ENCODE measurements at regions not wholly inside any gene's neighbourhood (a gene's known extent, or its start where the extent isn't known, plus 50 kb on each side); places are given as distances from the start of the nearest gene placed in this dataset.

DNA sequence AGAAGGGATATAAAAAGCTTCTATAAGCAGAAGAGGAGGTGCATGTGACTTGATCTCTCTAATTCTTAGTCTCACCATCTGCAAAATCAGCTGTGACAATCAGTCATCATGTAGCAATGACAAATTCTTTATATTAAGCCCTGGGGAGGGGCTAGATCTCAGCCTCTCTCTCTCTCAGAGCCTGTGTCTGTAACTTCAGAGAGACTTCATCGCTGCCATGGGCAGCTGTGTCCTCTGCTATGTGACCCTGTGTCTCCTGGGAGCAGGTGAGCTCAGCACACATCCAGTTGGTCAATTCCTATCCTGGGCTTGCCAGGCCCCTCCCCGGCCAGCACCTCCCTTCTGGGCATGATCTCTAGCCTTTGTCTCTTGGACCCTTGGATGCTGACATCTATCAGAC, 109.6 kb downstream of the ANKRD18B start:
- H3K27me3 ChIP-seq (ENCODE audit: control insufficient read depth, insufficient read depth, low read length): peaks cover 18% of the 10 kb centered on the region
- TF ChIP-seq EZH2 (IDR thresholded peaks at IDR 0.05; ENCODE audit: low read length, missing control alignments): no peak
- TF ChIP-seq, protein P1, sequence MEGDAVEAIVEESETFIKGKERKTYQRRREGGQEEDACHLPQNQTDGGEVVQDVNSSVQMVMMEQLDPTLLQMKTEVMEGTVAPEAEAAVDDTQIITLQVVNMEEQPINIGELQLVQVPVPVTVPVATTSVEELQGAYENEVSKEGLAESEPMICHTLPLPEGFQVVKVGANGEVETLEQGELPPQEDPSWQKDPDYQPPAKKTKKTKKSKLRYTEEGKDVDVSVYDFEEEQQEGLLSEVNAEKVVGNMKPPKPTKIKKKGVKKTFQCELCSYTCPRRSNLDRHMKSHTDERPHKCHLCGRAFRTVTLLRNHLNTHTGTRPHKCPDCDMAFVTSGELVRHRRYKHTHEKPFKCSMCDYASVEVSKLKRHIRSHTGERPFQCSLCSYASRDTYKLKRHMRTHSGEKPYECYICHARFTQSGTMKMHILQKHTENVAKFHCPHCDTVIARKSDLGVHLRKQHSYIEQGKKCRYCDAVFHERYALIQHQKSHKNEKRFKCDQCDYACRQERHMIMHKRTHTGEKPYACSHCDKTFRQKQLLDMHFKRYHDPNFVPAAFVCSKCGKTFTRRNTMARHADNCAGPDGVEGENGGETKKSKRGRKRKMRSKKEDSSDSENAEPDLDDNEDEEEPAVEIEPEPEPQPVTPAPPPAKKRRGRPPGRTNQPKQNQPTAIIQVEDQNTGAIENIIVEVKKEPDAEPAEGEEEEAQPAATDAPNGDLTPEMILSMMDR (conservative IDR thresholded peaks at IDR 0.05 in 1 of 2, IDR thresholded peaks at IDR 0.05 in 1 of 2; ENCODE audit: low read depth in 1 of 2, low read length in 2 of 2): no peak

DNA sequence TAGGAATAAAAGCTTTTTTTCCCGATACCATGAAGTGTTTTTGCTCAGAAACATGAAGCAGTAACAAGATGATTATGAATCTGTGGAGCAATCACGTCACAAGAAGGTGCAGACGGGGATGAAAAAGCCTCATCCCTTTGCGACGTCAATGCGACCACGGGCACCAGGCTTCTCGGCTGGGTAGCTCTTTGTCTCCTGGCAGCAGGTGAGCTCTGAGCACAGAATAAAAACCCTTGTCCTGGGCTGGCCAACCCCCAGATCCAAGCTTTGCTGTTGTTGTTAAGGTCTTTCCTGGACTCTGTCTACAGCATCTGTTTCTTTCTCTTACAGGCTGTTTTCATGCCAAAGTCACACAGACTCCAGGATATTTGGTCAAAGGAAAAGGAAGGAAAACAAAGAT, 113.8 kb downstream of the ANKRD18B start:
- Histone ChIP-seq H3K4me1 (ENCODE audit: control insufficient read depth, extremely low read depth, insufficient read depth, low read length) (no peaks in the 10 kb centered on the region), H3K9ac (ENCODE audit: insufficient read depth, low read length) (no peak overlapping the region), H3K4me3 (replicated peaks in 1 of 4; ENCODE audit: control extremely low read depth in 1 of 4, insufficient read depth in 1 of 4, low read depth in 3 of 4, low read length in 4 of 4) (no peak overlapping the region), H3K79me2 (ENCODE audit: control insufficient read depth, insufficient read depth, low read length) (no peaks in the 10 kb centered on the region), H3K27me3 (ENCODE audit: control insufficient read depth, insufficient read depth, low read length) (peaks cover 16% of the 10 kb centered on the region), H2AFZ (ENCODE audit: low read length) (no peak overlapping the region), H3K27ac (ENCODE audit: insufficient read depth, low read length) (no peak overlapping the region), H4K20me1 (ENCODE audit: control insufficient read depth, extremely low read depth, insufficient read depth, low read length) (no peaks in the 10 kb centered on the region), H3K4me2 (ENCODE audit: extremely low read depth, insufficient read depth, low read length) (no peak overlapping the region), H3K9me3 (ENCODE audit: control insufficient read depth, insufficient read depth, low read depth, low read length) (no peaks in the 10 kb centered on the region), H3K36me3 (ENCODE audit: control insufficient read depth, insufficient read depth, low read length) (no peaks in the 10 kb centered on the region)
- TF ChIP-seq EZH2 (IDR thresholded peaks at IDR 0.05; ENCODE audit: low read length, missing control alignments): no peak
- TF ChIP-seq, protein P1 (conservative IDR thresholded peaks at IDR 0.05 in 1 of 2, IDR thresholded peaks at IDR 0.05 in 1 of 2; ENCODE audit: low read depth in 1 of 2, low read length in 2 of 2): no peak
- no peak for DNase-seq (ENCODE audit: low read depth in 2 of 2)

More for the DNA sequence above, 109.6 kb downstream of the ANKRD18B start:
- Histone ChIP-seq H3K9me3 (ENCODE audit: control insufficient read depth, insufficient read depth, low read depth, low read length) (no peaks in the 10 kb centered on the region), H2AFZ (ENCODE audit: low read length) (no peak overlapping the region), H3K36me3 (ENCODE audit: control insufficient read depth, insufficient read depth, low read length) (no peaks in the 10 kb centered on the region), H3K79me2 (ENCODE audit: control insufficient read depth, insufficient read depth, low read length) (no peaks in the 10 kb centered on the region), H4K20me1 (ENCODE audit: control insufficient read depth, extremely low read depth, insufficient read depth, low read length) (no peaks in the 10 kb centered on the region), H3K4me1 (ENCODE audit: control insufficient read depth, extremely low read depth, insufficient read depth, low read length) (no peaks in the 10 kb centered on the region), H3K4me2 (ENCODE audit: extremely low read depth, insufficient read depth, low read length) (no peak overlapping the region), H3K9ac (ENCODE audit: insufficient read depth, low read length) (no peak overlapping the region), H3K4me3 (replicated peaks in 1 of 4; ENCODE audit: control extremely low read depth in 1 of 4, insufficient read depth in 1 of 4, low read depth in 3 of 4, low read length in 4 of 4) (no peak overlapping the region), H3K27ac (ENCODE audit: insufficient read depth, low read length) (no peak overlapping the region)
- no peak for DNase-seq (ENCODE audit: low read depth in 2 of 2)

DNA sequence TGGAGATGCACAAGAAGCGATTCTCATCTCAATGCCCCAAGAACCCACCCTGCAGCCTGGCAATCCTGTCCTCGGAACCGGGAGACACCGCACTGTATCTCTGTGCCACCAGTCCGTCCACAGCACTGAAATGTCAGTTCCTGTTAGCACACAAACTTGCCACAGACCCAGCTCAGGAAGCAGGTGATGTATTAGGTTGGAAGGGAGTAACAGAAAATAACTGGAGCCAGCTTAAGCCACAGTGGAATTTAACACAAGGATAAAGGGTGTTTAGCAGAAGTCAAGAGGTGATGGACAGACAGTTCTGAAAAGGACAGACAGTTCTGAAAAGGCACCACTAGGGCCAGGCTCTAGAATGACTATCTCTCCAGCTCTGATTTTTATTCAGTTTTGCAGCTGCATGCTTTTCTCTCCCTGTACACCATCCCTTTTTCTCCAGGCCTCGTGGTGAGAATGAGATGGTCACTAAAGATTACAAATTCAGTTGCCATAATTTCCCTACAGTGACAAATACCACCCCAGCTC, 114.4 kb downstream of the ANKRD18B start:
- Histone ChIP-seq H3K9me3 (ENCODE audit: control insufficient read depth, insufficient read depth, low read depth, low read length) (no peaks in the 10 kb centered on the region), H3K4me1 (ENCODE audit: control insufficient read depth, extremely low read depth, insufficient read depth, low read length) (no peaks in the 10 kb centered on the region), H2AFZ (ENCODE audit: low read length) (no peak overlapping the region), H3K4me3 (replicated peaks in 1 of 4; ENCODE audit: control extremely low read depth in 1 of 4, insufficient read depth in 1 of 4, low read depth in 3 of 4, low read length in 4 of 4) (no peak overlapping the region), H3K4me2 (ENCODE audit: extremely low read depth, insufficient read depth, low read length) (no peak overlapping the region), H3K27me3 (ENCODE audit: control insufficient read depth, insufficient read depth, low read length) (peaks cover 16% of the 10 kb centered on the region), H3K79me2 (ENCODE audit: control insufficient read depth, insufficient read depth, low read length) (no peaks in the 10 kb centered on the region), H3K9ac (ENCODE audit: insufficient read depth, low read length) (no peak overlapping the region), H3K36me3 (ENCODE audit: control insufficient read depth, insufficient read depth, low read length) (no peaks in the 10 kb centered on the region), H4K20me1 (ENCODE audit: control insufficient read depth, extremely low read depth, insufficient read depth, low read length) (no peaks in the 10 kb centered on the region), H3K27ac (ENCODE audit: insufficient read depth, low read length) (no peak overlapping the region)
- no peak for DNase-seq (ENCODE audit: low read depth in 2 of 2)
- TF ChIP-seq, protein P1 (conservative IDR thresholded peaks at IDR 0.05 in 1 of 2, IDR thresholded peaks at IDR 0.05 in 1 of 2; ENCODE audit: low read depth in 1 of 2, low read length in 2 of 2): no peak
- no peak for TF ChIP-seq EZH2 (IDR thresholded peaks at IDR 0.05; ENCODE audit: low read length, missing control alignments)

All from fibroblast of lung (primary cell).